G401 (cell line): ENCODE measurements at regions not wholly inside any gene's neighbourhood (a gene's known extent, or its start where the extent isn't known, plus 50 kb on each side); places are given as distances from the start of the nearest gene placed in this dataset.

Experiments
- DNase-seq: peaks from one replicate; pipeline ENCODE4 v3.0.0-alpha.2; 2015; ENCODE audit warnings: low spot score
- in situ Hi-C: cut with HindIII; loops from 2 replicates; pipeline ENCODE4 v1.10.0; 2016; ENCODE audit warnings: low sequenced_read_pairs, mixed read lengths

DNA sequence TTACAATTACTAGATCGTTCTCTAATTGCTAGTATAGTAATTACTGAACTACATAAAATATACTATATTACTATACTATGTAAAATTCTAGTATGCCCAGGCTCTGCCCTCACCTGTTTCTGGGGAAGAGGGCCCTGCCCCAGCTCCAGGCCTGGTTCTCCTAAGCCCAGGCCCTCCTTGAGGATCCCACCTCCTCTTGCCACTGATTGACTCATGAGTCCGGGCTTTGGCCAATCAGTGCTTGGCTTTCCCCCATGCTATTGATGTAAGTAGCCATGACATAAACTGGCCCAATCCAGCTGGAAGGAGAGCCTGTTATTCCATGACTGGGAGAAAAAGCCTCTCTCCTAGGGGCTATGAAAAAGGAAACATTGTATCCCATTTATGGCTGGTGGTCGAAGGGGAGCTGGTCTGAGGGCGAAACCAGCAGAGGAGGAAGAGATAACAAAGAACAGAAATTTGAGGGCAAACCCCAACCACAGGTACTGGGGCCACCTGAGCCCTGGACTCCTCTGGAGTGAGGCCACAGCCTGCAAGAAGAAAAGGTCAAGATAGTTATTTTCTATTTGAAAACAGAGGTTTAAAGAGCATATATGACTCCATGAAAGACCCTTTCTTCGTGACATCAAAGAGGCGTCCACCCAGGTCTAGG lies 129.3 kb upstream of the CD93 start:
- in situ Hi-C loops: no loop called here
- no peak for DNase-seq

DNA sequence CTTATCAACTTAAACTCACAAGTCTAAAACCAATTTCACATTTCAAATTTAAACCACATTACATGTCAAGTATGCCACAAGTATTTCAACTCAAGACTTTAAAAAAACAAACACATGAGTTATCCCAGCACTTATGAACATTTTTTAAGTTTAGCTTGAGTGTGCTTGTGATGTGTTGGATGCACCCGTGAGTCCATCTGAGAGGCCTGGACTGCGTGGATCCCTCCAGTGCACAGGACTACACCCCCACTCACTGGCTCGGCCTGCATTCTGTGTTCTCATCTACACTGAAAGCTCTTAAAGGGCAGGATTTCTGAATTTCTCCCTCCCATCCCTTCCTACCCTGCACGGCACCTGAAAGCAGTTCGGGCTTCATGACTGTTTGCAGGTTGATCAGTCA lies 128.8 kb upstream of the CD93 start:
- in situ Hi-C loops: no loop called here

DNA sequence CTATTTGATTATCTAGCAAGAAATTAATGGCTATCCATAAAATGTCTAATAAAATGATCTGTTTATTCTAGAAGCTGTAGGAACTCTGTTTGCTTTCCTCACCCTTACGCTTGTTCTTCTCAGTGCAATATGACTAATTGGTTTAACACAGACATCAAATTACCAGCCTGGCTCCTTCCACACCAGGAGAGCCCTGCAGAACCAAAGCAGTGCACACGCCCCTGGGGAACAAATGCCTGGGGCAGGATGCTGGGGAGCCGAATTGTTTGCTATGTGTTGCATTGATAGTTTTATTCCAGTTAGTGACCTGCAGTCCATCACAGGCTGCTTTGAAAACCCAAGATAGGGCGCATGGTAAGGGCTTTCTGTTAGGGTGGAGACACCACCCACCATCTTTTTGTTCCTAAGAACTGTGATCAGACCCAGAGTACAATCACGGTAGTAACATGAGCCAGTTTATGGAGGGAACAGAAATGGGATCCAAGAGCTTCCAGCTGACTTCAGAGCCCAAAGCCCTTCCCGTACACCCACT lies 126.4 kb upstream of the CD93 start:
- in situ Hi-C loops: no loop called here
- no peak for DNase-seq

More for the DNA sequence above, 128.8 kb upstream of the CD93 start:
- DNase-seq: no peak

DNA sequence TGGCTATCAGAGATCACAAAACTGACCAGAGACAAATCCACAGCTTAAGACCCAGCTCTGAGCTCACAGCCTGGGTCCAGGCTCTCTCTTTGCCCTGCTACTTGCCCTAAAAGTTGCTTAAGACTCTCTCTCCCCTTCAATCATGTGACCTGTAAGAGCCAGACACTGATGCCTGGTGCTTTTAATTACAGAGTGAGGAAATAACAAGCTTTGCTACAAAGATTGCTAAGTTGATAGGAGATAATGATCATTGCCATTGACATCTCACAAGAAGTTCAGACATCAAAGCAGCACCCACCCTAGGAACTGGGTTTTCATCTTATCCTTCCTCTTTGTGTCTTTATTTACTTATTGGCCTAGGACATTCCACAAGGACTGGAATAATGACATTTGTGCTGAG lies 125.9 kb upstream of the CD93 start:
- no peak for DNase-seq
- in situ Hi-C loops: no loop called here

DNA sequence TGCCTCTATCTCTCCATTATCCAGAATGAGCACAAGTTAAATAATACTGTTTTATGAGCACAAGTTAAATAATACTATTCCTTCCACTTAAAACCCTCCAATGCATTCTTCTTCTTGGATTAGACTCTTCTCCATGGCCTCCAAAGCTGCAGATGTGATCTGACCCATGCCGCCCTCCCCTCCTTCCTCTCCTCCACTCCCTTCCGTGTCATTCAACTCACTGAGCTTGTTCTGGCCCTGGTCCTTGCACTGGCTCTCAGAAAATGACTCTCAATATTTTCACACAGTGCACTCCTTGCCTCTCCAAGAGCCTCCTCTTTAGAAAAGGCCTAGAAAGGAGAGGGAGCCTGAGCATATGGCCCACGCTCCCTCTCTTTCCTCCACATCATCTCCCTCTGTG lies 125.0 kb upstream of the CD93 start:
- in situ Hi-C loops: no loop called here
- no peak for DNase-seq

DNA sequence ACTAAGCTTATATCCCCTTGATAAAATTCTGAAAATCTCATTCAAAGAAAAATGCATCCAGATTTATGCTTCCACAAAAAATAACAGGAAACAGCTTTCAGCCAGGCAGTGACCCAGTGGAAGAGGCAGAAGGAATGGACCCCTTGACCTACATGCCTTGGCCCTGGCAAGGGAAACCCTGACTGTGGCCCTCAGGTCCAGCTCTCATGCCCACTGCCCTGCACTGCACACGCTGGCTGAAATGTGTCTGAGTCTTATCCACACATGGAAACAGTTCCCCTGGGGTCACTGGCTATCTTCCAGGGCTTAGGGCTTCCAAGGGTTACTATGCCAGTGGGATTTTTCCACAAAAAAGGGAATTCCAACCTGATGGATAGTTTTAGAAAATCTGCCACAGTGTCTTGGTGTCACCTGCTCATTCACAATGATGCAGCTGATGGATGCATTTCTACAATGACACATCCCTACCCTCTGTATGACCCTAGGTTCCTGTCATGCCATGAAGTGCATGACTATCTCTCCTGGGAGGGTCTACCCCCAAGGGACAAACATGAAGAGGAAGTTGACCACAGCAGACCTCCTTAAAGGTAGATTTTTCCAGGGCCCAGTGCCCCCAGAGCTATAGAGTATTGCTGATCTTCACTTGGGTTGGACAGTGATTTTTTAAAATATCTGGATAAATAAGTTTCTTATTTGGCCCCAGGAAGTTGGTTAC lies 121.9 kb upstream of the CD93 start:
- DNase-seq: no peak
- in situ Hi-C loops: no loop called here

DNA sequence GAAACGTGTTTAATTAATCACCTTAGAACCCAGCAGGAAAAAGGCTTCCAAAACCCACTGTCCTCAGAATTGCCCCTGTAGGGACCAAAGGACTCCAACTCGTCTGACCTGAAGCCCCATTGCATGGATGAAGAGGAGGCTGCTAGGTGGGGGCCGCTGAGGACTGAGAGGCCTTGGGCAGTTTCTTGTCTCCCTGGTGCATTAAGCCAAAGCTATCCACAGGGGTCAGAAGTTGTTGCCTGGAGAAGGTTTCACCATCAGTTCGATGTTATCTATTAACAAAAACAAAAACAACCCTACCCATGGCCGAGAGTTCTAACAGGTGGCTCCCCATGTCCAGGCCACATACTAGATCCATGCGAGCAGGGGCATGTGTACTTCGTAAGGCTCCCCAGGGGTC lies 120.9 kb upstream of the CD93 start:
- in situ Hi-C loops: no loop called here
- no peak for DNase-seq

DNA sequence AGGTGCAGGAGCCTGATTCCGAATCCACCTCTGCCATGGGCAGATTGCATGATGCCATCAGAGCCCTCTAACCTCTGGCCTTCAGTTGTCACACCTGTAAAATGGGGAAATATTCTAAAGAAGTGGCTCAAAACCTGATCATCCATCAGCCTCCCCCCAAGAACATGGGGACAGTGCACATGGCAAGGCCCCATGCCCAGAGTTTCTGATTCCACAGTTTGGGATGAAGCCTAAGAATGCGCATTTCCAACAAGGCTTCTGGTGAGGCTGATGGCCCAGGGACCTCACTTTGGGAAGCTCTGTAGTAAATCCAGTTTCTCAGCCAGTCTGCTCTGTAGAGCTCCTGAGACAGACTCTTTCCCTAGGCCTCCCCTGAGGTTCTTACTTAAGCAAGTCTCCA lies 119.9 kb upstream of the CD93 start:
- in situ Hi-C loops: no loop called here
- no peak for DNase-seq

DNA sequence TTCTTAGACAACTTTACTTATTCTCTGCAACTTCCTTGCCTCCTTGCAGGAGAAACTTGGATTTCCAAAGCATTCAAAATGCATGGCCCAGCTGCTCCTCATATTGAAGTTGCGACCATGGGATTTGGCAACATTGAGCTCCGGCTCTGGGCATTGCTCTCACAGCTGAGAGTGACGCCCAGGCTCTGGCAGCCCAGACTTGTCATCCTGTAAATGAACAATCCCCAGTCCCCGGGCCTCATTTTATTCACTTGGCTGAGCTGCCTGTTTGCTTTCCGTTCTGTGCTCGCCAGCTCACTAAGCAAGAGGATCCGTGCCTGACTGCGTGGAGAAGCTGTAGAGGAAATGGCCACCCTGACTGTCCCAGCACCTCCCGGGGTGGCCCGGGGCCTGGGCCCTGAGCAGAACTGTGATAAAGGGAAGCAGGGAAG lies 119.5 kb upstream of the CD93 start:
- peak; percentile 83 for DNase-seq
- in situ Hi-C loops: no loop called here

DNA sequence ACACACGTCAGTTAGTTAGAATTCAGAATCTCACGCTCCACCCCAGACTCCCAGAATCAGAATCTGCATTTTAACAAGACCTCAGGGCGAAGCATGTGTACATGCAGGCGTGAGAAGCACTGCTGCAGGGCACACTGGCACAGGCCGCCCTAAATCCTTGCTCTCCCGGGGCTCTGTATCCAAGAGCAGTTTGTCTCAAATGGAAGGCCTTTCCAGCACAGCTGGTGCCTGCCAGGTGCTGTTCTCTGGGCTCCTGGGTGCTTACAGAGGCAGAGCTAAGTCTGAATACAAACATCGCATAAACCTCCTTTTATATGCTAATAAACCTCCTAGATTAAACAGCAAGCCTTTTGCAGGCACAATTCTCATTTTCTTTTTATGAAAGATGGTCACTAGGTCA lies 119.1 kb upstream of the CD93 start:
- in situ Hi-C loops: no loop called here
- DNase-seq: no peak

DNA sequence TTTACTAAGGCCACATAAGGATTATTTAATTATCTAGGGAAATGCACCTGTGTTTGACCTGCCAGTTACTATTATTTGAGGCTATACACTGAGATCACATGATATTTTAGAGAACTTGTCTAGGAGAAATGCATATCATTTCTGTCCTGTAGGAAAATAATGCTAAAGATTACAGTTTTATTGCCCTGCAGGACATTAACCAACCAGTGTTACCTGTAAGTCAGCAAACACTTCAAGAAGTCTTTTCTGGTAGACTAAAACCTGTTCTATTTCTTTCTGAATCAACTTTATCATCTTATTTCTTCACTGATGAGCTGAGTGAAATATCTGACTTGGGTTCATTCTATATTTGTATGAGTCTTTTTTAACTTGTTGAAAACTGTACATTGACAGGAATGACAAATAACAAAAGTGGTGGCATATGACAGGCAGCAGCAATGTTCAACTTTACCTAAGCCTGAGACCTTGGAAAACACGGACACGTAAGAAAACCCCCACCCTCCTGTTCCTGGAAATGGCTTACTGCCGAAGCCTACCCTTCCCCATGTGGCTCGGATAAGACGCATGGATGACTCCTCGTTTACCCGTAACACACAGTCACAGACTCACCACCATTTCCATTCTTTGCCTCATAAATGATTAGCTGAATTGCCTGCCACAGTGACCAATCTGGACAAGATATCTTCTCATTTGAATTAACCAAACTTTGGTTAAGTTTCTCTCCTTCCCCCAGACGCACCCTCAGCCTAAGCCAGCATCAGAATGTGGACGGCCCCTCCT lies 118.0 kb upstream of the CD93 start:
- in situ Hi-C loops: no loop called here
- DNase-seq: no peak

DNA sequence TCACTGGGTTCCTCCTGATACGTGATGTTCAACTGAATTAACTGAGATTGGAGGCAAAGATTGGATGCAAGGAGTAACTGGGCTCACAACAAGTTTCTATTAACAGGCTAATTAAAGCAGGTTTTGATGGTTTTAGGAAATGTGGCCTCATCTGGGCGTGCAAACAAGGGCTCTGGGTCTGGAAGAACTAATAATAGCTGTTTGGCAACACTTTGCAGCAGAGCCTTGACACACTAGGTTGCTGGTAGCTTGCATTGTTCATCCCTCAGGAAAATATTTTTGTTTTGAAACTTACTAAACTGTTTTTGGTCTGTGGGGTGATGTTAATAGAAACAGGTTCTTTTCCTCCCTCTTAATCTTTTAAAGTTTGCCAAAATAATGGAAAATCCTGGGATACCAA lies 117.2 kb upstream of the CD93 start:
- in situ Hi-C loops: no loop called here
- DNase-seq: no peak

DNA sequence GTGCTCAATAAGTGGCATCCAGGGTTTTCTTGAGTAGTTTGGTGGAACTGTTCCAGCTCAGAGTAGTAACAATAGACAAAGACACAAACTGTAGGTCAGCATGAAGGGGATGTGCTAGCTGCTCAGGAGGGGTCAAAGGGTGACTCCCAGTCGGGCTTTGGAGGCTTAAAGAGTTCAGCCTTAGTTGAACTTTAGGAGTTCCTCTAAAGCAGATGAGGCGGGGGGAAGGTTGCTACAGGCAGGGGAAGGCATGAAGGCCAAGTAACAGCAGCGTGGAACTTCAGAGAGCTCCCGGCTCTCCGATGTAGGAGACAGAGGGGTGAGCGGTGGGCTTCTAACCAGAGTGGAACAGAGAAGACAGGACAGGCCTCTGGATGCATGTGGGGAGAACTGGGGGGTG lies 115.5 kb upstream of the CD93 start:
- no peak for DNase-seq
- in situ Hi-C loops: no loop called here

DNA sequence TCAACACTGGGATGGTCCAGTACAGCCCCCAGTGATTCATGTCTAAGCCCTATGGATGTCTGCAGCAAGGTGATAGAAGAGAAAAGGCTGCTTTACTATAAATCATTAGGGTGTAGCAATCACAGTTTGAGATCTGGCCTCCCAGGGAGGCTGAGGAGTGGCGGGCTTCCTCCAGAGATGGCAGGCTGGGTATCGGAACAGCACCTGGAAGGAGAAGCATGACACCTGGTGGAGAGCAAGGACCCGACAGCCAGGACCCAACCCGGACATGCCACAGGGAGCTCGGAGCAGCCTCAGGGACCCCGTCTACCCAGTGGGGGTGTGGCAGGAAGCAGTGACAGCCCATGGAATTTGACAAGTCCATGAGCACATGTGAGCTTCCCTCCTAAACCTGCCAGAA lies 114.8 kb upstream of the CD93 start:
- DNase-seq: peak; percentile 37
- in situ Hi-C loops: no loop called here

DNA sequence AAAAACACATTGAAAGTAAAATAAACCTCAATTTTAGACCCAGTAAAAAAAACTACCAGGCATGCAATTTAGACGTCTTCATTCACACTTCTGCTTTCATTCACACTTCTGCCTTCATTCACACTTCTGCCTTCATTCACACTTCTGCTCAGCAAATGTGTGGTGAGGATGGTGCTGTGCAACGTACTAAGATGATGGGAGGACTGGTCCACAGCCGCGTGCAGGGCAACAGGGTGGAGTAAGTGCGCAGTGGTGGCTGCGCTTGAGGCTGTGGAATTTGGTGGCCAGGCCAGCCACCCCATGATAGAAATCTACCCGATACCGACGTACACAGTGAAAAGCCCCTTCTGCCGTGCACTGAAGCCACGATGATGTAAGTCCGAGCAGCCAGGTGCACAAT lies 114.3 kb upstream of the CD93 start:
- in situ Hi-C loops: no loop called here
- DNase-seq: no peak

DNA sequence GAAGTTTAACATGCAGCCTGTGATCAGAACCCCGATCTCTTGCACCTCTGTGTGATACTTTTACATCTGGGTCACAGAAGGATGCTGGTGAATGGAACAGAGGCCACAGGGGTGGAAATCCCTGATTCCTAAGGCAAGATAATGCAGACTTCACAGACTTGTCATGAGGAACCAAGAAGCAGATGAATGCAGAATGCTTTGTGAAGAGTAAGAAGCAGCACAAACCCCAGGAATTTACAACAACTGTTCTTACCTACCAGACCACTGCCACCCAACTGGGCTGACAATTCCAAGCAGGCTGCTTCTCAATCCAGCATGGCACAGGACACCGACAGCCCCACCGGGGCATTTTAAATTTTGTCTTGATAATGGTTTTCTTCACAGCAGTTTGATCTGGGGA lies 113.2 kb upstream of the CD93 start:
- in situ Hi-C loops: no loop called here
- no peak for DNase-seq

DNA sequence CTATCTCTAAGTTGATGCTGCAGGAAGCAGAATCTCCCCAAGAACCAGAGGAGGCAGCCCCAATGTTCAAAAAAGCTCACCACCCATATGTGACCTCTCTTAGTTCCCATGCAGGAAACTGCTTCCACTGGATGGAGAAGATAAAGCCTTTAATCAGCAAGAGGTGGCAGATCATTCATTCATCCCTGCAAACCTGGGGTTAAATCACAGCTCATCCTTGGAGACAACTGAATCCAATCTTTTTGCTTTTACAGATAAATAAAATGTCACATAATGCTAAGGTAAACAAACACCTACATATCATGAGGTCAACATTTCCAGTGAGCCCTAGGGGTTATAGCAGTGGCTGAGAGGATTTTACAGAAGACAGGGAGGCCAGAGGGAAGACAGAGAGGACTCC lies 112.7 kb upstream of the CD93 start:
- DNase-seq: no peak
- in situ Hi-C loops: no loop called here

DNA sequence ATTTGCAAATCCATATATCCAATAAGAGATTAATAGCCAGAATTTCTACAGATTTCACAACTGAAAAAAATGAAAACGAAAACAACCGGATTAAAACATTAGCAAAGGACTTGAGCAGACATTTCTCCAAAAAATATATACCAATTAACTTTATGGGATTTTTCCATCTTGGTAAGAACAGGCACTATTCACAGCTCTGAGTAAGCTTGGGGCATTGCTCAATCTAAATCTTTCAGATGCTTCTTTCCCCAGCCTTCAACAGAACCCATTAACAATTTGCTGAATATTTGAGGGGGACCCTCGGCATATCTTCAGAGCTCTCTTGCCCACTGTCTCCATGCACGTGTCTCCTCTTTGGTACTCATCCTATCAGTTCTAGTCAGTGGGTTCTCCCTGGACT lies 111.7 kb upstream of the CD93 start:
- in situ Hi-C loops: no loop called here
- DNase-seq: no peak

DNA sequence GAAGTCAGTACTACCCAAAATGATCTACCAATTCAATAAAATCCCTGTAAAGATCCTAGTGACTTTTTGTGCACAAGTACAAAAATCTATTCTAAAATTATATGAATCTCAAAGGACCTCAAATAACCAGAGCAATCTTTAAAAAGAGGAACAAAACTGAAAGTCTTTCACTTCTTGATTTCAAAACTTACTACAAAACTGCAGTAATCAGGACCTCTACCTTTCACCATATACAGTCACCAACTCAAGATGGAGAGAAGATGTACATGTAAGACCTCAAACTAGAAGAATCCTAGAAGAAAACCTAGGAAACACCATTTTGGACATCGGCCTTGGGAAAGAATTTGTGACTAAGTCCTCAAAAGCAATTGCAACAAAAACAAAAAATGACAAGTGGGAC lies 109.5 kb upstream of the CD93 start:
- in situ Hi-C loops: no loop called here

DNA sequence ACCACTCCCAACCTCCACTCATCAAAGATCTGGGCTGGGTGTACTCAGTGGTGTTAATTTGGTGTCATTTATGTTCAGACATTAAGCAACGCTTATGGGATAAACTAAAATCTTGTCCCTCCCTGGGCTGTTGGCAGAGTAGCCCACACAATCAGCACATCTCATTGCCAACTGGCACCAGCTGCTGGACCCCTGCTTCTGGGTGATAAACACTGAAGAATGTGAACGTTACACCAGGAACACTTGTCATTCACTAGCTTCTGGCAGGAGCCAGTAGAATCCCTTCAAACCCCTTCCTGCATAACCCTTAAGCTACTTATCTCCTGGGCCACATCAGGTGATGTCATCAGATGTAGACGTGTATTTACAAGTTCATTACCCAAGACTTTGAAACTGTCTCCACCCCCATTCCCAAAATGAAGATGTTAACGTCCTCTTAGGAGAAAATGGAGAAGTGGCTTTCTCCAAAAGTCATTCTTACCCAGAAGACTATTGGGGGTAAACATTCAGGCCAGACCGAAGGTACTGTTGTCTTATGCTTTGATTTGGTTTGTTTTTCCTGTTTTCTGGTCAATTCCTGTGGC lies 107.8 kb upstream of the CD93 start:
- no peak for DNase-seq
- in situ Hi-C loops: no loop called here

More for the DNA sequence above, 109.5 kb upstream of the CD93 start:
- no peak for DNase-seq
